ENCODE measurements at regions not wholly inside any gene's neighbourhood (a gene's known extent, or its start where the extent isn't known, plus 50 kb on each side); places are given as distances from the start of the nearest gene placed in this dataset.

DNA sequence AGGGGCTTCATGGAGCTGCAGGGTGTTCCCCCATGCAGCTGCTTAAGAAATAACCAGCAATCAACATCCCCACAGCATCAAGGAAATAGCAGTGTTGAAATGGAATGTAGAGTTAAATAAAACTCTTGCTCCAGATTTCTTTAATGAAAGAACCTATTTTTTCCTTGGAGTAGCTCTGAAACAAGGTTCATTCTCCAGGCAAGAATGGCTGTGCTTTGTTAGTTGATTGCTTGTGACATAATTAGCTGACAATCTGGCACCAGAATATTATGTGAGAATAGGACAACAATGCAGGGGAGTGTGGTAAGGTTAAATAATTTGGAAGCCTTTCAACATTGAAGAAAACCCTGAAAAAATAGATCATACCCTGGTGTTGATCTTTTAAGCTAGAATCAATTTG, 254.2 kb upstream of the RRP15 start:
- TF ChIP-seq, protein P1, sequence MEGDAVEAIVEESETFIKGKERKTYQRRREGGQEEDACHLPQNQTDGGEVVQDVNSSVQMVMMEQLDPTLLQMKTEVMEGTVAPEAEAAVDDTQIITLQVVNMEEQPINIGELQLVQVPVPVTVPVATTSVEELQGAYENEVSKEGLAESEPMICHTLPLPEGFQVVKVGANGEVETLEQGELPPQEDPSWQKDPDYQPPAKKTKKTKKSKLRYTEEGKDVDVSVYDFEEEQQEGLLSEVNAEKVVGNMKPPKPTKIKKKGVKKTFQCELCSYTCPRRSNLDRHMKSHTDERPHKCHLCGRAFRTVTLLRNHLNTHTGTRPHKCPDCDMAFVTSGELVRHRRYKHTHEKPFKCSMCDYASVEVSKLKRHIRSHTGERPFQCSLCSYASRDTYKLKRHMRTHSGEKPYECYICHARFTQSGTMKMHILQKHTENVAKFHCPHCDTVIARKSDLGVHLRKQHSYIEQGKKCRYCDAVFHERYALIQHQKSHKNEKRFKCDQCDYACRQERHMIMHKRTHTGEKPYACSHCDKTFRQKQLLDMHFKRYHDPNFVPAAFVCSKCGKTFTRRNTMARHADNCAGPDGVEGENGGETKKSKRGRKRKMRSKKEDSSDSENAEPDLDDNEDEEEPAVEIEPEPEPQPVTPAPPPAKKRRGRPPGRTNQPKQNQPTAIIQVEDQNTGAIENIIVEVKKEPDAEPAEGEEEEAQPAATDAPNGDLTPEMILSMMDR (IDR thresholded peaks at IDR 0.05), result no peak
- no peaks in the 10 kb centered on the region for H3K9me3 ChIP-seq (ENCODE audit: control insufficient read depth, low read length)
- no peaks in the 10 kb centered on the region for H3K4me1 ChIP-seq

DNA sequence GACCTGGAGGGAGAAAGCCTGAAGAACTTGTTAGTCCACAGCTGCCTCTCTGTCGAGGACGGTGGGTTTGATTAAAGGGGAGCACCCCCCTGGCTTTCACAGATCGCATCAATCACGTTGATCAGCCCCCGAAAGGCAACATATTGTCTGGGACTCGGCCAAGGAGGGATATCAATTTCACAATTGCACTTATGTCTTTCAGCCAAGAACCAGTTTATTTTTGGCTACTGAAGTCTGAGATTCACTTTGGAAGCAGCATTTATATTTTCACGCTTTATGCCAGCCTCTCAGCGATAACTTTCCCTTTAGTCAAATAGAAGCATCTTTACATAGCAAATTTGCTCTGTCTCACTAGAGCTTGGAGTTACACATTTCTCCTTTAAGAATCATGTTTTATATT, 253.2 kb upstream of the RRP15 start:
- Histone ChIP-seq H3K4me3 (ENCODE audit: low read depth, low read length) (no peak overlapping the region), H3K27ac (no peak overlapping the region), H3K9me3 (ENCODE audit: control insufficient read depth, low read length) (no peaks in the 10 kb centered on the region), H3K9ac (no peak overlapping the region), H2AFZ (no peak overlapping the region), H3K4me2 (ENCODE audit: low read length) (no peak overlapping the region), H3K27me3 (ENCODE audit: control insufficient read depth, insufficient read depth, low read length) (no peaks in the 10 kb centered on the region), H3K79me2 (no peaks in the 10 kb centered on the region), H3K4me1 (no peaks in the 10 kb centered on the region), H3K36me3 (ENCODE audit: control insufficient read depth, insufficient read depth, low read length) (no peaks in the 10 kb centered on the region)
- TF ChIP-seq, protein P1 (IDR thresholded peaks at IDR 0.05), result no peak

More for the DNA sequence above, 254.2 kb upstream of the RRP15 start:
- no peaks in the 10 kb centered on the region for H3K27me3 ChIP-seq (ENCODE audit: control insufficient read depth, insufficient read depth, low read length)
- H3K79me2 ChIP-seq, result no peaks in the 10 kb centered on the region
- H3K4me2 ChIP-seq (ENCODE audit: low read length), result no peak overlapping the region
- no peaks in the 10 kb centered on the region for H3K36me3 ChIP-seq (ENCODE audit: control insufficient read depth, insufficient read depth, low read length)
- H3K9ac ChIP-seq, result no peak overlapping the region
- H3K4me3 ChIP-seq (ENCODE audit: low read depth, low read length), result no peak overlapping the region
- no peak overlapping the region for H2AFZ ChIP-seq
- no peak overlapping the region for H3K27ac ChIP-seq

DNA sequence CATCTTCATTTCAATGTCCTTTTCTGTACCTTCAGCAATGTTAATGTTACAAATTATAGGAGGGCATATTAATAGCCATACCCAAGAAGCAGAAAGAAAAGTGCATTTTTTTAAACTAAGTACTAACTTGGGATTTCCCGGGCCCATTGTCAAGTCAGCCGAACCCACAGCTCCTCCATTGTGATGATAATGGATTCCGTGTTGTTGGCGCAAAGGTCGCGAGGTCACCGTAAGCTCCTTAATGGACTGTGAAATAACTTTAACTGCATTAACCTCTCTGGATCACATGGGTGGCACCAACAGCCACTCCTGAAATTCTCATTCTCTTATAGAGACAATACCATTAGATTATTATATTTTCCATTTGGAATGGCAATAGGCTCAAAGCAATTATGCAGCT, 250.6 kb upstream of the RRP15 start:
- Histone ChIP-seq H3K79me2 (no peaks in the 10 kb centered on the region), H3K9me3 (ENCODE audit: control insufficient read depth, low read length) (no peaks in the 10 kb centered on the region), H2AFZ (no peak overlapping the region), H3K27me3 (ENCODE audit: control insufficient read depth, insufficient read depth, low read length) (no peaks in the 10 kb centered on the region), H3K9ac (no peak overlapping the region), H3K36me3 (ENCODE audit: control insufficient read depth, insufficient read depth, low read length) (no peaks in the 10 kb centered on the region), H3K4me1 (no peaks in the 10 kb centered on the region), H3K4me3 (ENCODE audit: low read depth, low read length) (no peak overlapping the region), H3K27ac (no peak overlapping the region), H3K4me2 (ENCODE audit: low read length) (no peak overlapping the region)
- TF ChIP-seq, protein P1 (IDR thresholded peaks at IDR 0.05), result no peak

DNA sequence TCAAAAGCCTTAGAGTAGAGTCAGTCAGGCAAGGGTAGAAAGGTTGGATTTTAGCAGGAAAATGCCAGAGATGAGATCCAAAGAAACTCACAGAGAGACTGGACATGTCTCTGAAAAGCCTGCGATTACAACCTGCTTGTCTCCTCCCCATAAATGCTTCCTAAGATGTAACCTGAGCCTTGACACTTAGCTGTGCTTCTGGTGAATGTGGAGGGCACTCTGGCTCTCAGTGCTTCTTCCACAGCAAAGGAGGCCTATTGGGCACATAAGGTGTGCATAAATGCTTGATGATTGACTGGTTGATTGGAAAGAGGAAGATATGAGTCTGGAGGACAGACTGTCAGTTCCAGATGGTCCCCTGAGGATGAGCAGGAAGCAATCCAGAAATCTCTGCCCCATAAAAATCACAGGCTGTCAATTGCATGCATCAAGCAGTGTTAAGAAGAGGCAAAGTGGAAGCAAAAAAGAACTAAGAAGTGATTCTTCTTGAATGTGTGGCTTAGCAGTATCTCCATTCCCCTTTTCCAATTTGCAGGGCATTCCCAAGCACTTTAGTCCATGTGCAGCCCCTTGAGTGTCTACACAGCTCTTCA, 236.2 kb upstream of the RRP15 start:
- Histone ChIP-seq H3K9me3 (ENCODE audit: control insufficient read depth, low read length) (no peaks in the 10 kb centered on the region), H3K36me3 (ENCODE audit: control insufficient read depth, insufficient read depth, low read length) (no peaks in the 10 kb centered on the region), H3K4me1 (no peaks in the 10 kb centered on the region), H3K9ac (no peak overlapping the region), H2AFZ (no peak overlapping the region), H3K4me3 (ENCODE audit: low read depth, low read length) (no peak overlapping the region), H3K27ac (no peak overlapping the region), H3K27me3 (ENCODE audit: control insufficient read depth, insufficient read depth, low read length) (no peaks in the 10 kb centered on the region), H3K4me2 (ENCODE audit: low read length) (no peak overlapping the region), H3K79me2 (no peaks in the 10 kb centered on the region)
- TF ChIP-seq, protein P1 (IDR thresholded peaks at IDR 0.05), result no peak

DNA sequence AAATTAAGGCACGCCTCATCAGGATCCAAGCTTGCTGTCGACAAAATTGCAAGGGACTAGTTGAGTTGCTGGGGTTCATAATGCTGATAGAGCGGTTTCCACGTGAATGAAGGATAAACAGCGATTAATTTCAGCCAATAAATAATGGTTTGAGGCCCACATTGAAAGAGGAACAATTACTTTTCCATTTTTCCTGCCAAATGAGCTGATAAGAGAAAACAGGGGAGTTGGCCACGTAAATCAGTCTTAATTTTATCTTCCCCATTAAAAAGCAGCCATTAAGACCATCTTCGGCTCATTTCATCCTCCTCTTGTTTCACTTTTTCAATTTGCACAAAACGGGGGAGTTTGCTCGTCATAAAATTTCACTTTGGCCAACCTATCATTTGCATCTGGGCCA, 235.5 kb upstream of the RRP15 start:
- no peak overlapping the region for H3K4me3 ChIP-seq (ENCODE audit: low read depth, low read length)
- no peaks in the 10 kb centered on the region for H3K36me3 ChIP-seq (ENCODE audit: control insufficient read depth, insufficient read depth, low read length)
- H3K9me3 ChIP-seq (ENCODE audit: control insufficient read depth, low read length), result no peaks in the 10 kb centered on the region
- H2AFZ ChIP-seq, result no peak overlapping the region
- no peak overlapping the region for H3K4me2 ChIP-seq (ENCODE audit: low read length)
- no peaks in the 10 kb centered on the region for H3K27me3 ChIP-seq (ENCODE audit: control insufficient read depth, insufficient read depth, low read length)
- no peaks in the 10 kb centered on the region for H3K4me1 ChIP-seq
- TF ChIP-seq, protein P1 (IDR thresholded peaks at IDR 0.05), result no peak
- H3K27ac ChIP-seq, result no peak overlapping the region
- H3K79me2 ChIP-seq, result no peaks in the 10 kb centered on the region
- H3K9ac ChIP-seq, result no peak overlapping the region
